ENCODE measurements at regions not wholly inside any gene's neighbourhood (a gene's known extent, or its start where the extent isn't known, plus 50 kb on each side); places are given as distances from the start of the nearest gene placed in this dataset.

DNA sequence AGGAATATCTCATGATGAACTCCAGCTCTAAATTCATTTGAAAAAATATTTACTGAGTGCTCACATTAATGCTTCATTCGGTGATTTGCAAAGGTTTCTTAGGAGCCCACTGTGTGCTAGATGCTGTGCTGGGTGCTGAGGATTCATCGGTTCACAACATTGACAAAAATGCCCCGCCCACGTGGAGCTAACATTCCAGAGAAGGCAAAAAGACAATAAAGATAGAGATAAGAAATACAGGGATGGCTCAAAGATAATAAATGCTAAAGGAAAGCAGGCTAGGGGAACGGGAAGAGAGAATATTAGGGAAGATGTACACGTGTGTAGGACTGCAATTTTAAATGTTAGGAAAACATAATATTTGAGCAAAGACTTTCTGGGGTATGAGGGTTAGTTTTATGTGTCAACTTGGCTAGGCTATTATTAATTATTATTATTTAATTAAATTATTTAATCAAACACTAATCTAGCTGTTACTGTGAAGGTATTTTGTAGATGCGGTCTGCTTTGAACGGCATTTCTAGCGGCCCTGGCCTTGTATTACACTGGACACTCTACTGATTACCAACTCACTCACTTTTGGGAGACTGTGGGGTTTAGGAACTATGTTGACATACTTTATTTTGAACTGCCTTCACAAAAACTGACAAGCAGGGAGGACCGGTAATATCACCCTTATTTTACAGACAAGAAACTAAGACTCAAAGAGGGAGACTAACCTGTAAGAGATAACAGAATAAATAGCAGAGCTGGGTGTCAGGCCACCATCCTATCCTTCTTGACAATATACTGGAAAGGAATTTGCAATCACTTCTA lies 61.9 kb upstream of the IRF2 start:
- no peak overlapping the region for H2BK5ac ChIP-seq (ENCODE audit: low read depth, low read length, poor library complexity, severe bottlenecking)
- peak overlapping the region in 1 of 2 experiments; percentile 79 for H3K4ac ChIP-seq (ENCODE audit: low read depth in 1 of 2, low read length in 2 of 2)
- H3K9ac ChIP-seq (ENCODE audit: low read length), result peak overlapping the region; percentile 97
- peak; percentile 7 for DNase-seq
- H2BK120ac ChIP-seq (ENCODE audit: low read depth, low read length), result no peak overlapping the region
- peak overlapping the region in 1 of 2 experiments; percentile 93 for H3K4me3 ChIP-seq (ENCODE audit: insufficient read depth in 1 of 2, low read depth in 1 of 2, low read length in 2 of 2)
- WGBS, result 68% methylated on average over 6 of the region's 10 CpGs
- H3K23ac ChIP-seq (ENCODE audit: low read length in 2 of 2), result no peak overlapping the region
- no peaks in the 10 kb centered on the region for H3K4me1 ChIP-seq (ENCODE audit: control insufficient read depth, insufficient read depth, low read depth, low read length)
- no peak overlapping the region for H2BK12ac ChIP-seq (ENCODE audit: low read length in 2 of 2)
- H2BK15ac ChIP-seq (ENCODE audit: low read depth, poor library complexity, severe bottlenecking), result no peak overlapping the region
- peak overlapping the region; percentile 74 for H3K4me2 ChIP-seq (ENCODE audit: low read length, poor library complexity, severe bottlenecking)
- no peaks in the 10 kb centered on the region for H3K9me3 ChIP-seq (ENCODE audit: control insufficient read depth, low read length)
- H2AFZ ChIP-seq (ENCODE audit: low read depth, low read length), result no peak overlapping the region
- H2AK5ac ChIP-seq (ENCODE audit: low read length, severe bottlenecking), result peak overlapping the region; percentile 65
- H4K8ac ChIP-seq (ENCODE audit: low read length), result no peak overlapping the region
- no peak overlapping the region for H4K91ac ChIP-seq (ENCODE audit: low read length)
- H3K36me3 ChIP-seq (ENCODE audit: control insufficient read depth in 1 of 2, insufficient read depth in 2 of 2, low read depth in 1 of 2, low read length in 2 of 2), result no peaks in the 10 kb centered on the region
- no peak overlapping the region for H3K14ac ChIP-seq (ENCODE audit: low read length in 2 of 2)
- H3K18ac ChIP-seq (ENCODE audit: low read depth in 1 of 2, low read length in 2 of 2), result no peak overlapping the region
- peaks cover 9% of the 10 kb centered on the region for H3K79me1 ChIP-seq (replicated peaks; ENCODE audit: low read length, poor library complexity, severe bottlenecking)
- no peaks in the 10 kb centered on the region for H3K27me3 ChIP-seq (ENCODE audit: control insufficient read depth in 1 of 2, insufficient read depth in 1 of 2, low read length in 2 of 2)
- H3K27ac ChIP-seq (ENCODE audit: low read length, poor library complexity, severe bottlenecking), result no peak overlapping the region

GRCh38 chr4:184534511-184535391 lies 60.4 kb upstream of the IRF2 start:
- WGBS, result 77% methylated on average over 2 of the region's 5 CpGs
- Histone ChIP-seq H2AK5ac (ENCODE audit: low read length, severe bottlenecking) (peak overlapping the region; percentile 62), H3K27me3 (ENCODE audit: control insufficient read depth in 1 of 2, insufficient read depth in 1 of 2, low read length in 2 of 2) (no peaks in the 10 kb centered on the region)

GRCh38 chr4:184533908-184534307 lies 59.6 kb upstream of the IRF2 start:
- Histone ChIP-seq H3K27me3 (ENCODE audit: control insufficient read depth in 1 of 2, insufficient read depth in 1 of 2, low read length in 2 of 2) (no peaks in the 10 kb centered on the region), H4K91ac (ENCODE audit: low read length) (no peak overlapping the region), H3K79me1 (replicated peaks; ENCODE audit: low read length, poor library complexity, severe bottlenecking) (peaks cover 9% of the 10 kb centered on the region), H3K14ac (ENCODE audit: low read length in 2 of 2) (no peak overlapping the region), H3K4ac (ENCODE audit: low read depth in 1 of 2, low read length in 2 of 2) (no peak overlapping the region), H2BK120ac (ENCODE audit: low read depth, low read length) (no peak overlapping the region), H2AFZ (ENCODE audit: low read depth, low read length) (no peak overlapping the region), H2AK5ac (ENCODE audit: low read length, severe bottlenecking) (no peak overlapping the region), H3K9me3 (ENCODE audit: control insufficient read depth, low read length) (no peaks in the 10 kb centered on the region), H3K4me1 (ENCODE audit: control insufficient read depth, insufficient read depth, low read depth, low read length) (peaks cover 1% of the 10 kb centered on the region), H3K4me2 (ENCODE audit: low read length, poor library complexity, severe bottlenecking) (no peak overlapping the region), H3K27ac (ENCODE audit: low read length, poor library complexity, severe bottlenecking) (no peak overlapping the region), H4K8ac (ENCODE audit: low read length) (no peak overlapping the region), H2BK15ac (ENCODE audit: low read depth, poor library complexity, severe bottlenecking) (no peak overlapping the region), H3K4me3 (ENCODE audit: insufficient read depth in 1 of 2, low read depth in 1 of 2, low read length in 2 of 2) (no peak overlapping the region), H3K36me3 (ENCODE audit: control insufficient read depth in 1 of 2, insufficient read depth in 2 of 2, low read depth in 1 of 2, low read length in 2 of 2) (no peaks in the 10 kb centered on the region), H2BK5ac (ENCODE audit: low read depth, low read length, poor library complexity, severe bottlenecking) (no peak overlapping the region), H3K23ac (ENCODE audit: low read length in 2 of 2) (no peak overlapping the region), H3K9ac (ENCODE audit: low read length) (peak overlapping the region; percentile 97), H3K18ac (ENCODE audit: low read depth in 1 of 2, low read length in 2 of 2) (no peak overlapping the region), H2BK12ac (ENCODE audit: low read length in 2 of 2) (no peak overlapping the region)
- peak; percentile 28 for DNase-seq

More at GRCh38 chr4:184534511-184535391, 60.4 kb upstream of the IRF2 start:
- Histone ChIP-seq H3K79me1 (replicated peaks; ENCODE audit: low read length, poor library complexity, severe bottlenecking) (peaks cover 9% of the 10 kb centered on the region), H3K4me2 (ENCODE audit: low read length, poor library complexity, severe bottlenecking) (no peak overlapping the region), H3K36me3 (ENCODE audit: control insufficient read depth in 1 of 2, insufficient read depth in 2 of 2, low read depth in 1 of 2, low read length in 2 of 2) (no peaks in the 10 kb centered on the region), H3K9ac (ENCODE audit: low read length) (peak overlapping the region; percentile 97), H3K27ac (ENCODE audit: low read length, poor library complexity, severe bottlenecking) (no peak overlapping the region), H2BK15ac (ENCODE audit: low read depth, poor library complexity, severe bottlenecking) (no peak overlapping the region), H3K4me3 (ENCODE audit: insufficient read depth in 1 of 2, low read depth in 1 of 2, low read length in 2 of 2) (peak overlapping the region in 1 of 2 experiments; percentile 5), H3K4me1 (ENCODE audit: control insufficient read depth, insufficient read depth, low read depth, low read length) (no peaks in the 10 kb centered on the region), H2AFZ (ENCODE audit: low read depth, low read length) (no peak overlapping the region), H3K4ac (ENCODE audit: low read depth in 1 of 2, low read length in 2 of 2) (no peak overlapping the region), H4K91ac (ENCODE audit: low read length) (no peak overlapping the region), H3K18ac (ENCODE audit: low read depth in 1 of 2, low read length in 2 of 2) (no peak overlapping the region), H3K14ac (ENCODE audit: low read length in 2 of 2) (no peak overlapping the region), H4K8ac (ENCODE audit: low read length) (no peak overlapping the region), H2BK12ac (ENCODE audit: low read length in 2 of 2) (peak overlapping the region in 1 of 2 experiments; percentile 38), H2BK5ac (ENCODE audit: low read depth, low read length, poor library complexity, severe bottlenecking) (no peak overlapping the region), H2BK120ac (ENCODE audit: low read depth, low read length) (no peak overlapping the region), H3K23ac (ENCODE audit: low read length in 2 of 2) (no peak overlapping the region), H3K9me3 (ENCODE audit: control insufficient read depth, low read length) (no peaks in the 10 kb centered on the region)
- peak; percentile 79 for DNase-seq

- H4K8ac ChIP-seq (ENCODE audit: low read length), result no peak overlapping the region
- no peak overlapping the region for H2BK12ac ChIP-seq (ENCODE audit: low read length in 2 of 2)
- H3K36me3 ChIP-seq (ENCODE audit: control insufficient read depth in 1 of 2, insufficient read depth in 2 of 2, low read depth in 1 of 2, low read length in 2 of 2), result no peaks in the 10 kb centered on the region
- no peak overlapping the region for H3K23ac ChIP-seq (ENCODE audit: low read length in 2 of 2)
- 100% methylated on average over 1 of the region's 2 CpGs for WGBS
- H3K4me2 ChIP-seq (ENCODE audit: low read length, poor library complexity, severe bottlenecking), result no peak overlapping the region
- H2BK120ac ChIP-seq (ENCODE audit: low read depth, low read length), result no peak overlapping the region
- no peak overlapping the region for H3K18ac ChIP-seq (ENCODE audit: low read depth in 1 of 2, low read length in 2 of 2)
- H3K4me1 ChIP-seq (ENCODE audit: control insufficient read depth, insufficient read depth, low read depth, low read length), result peaks cover 1% of the 10 kb centered on the region
- no peak overlapping the region for H3K9ac ChIP-seq (ENCODE audit: low read length)
- H3K4me3 ChIP-seq (ENCODE audit: insufficient read depth in 1 of 2, low read depth in 1 of 2, low read length in 2 of 2), result no peak overlapping the region
- no peak overlapping the region for H3K14ac ChIP-seq (ENCODE audit: low read length in 2 of 2)
- peaks cover 7% of the 10 kb centered on the region for H3K79me1 ChIP-seq (replicated peaks; ENCODE audit: low read length, poor library complexity, severe bottlenecking)
- H3K27me3 ChIP-seq (ENCODE audit: control insufficient read depth in 1 of 2, insufficient read depth in 1 of 2, low read length in 2 of 2), result no peaks in the 10 kb centered on the region
- H2AFZ ChIP-seq (ENCODE audit: low read depth, low read length), result no peak overlapping the region
- H3K4ac ChIP-seq (ENCODE audit: low read depth in 1 of 2, low read length in 2 of 2), result no peak overlapping the region
- no peaks in the 10 kb centered on the region for H3K9me3 ChIP-seq (ENCODE audit: control insufficient read depth, low read length)
- H3K27ac ChIP-seq (ENCODE audit: low read length, poor library complexity, severe bottlenecking), result no peak overlapping the region
- no peak overlapping the region for H2AK5ac ChIP-seq (ENCODE audit: low read length, severe bottlenecking)
- H2BK5ac ChIP-seq (ENCODE audit: low read depth, low read length, poor library complexity, severe bottlenecking), result no peak overlapping the region
- no peak overlapping the region for H4K91ac ChIP-seq (ENCODE audit: low read length)
- H2BK15ac ChIP-seq (ENCODE audit: low read depth, poor library complexity, severe bottlenecking), result no peak overlapping the region
- DNase-seq, result no peak
These were observed 56.7 kb upstream of the IRF2 start for GRCh38 chr4:184531008-184531407.
